Smooth muscle cell of the brain vasculature (primary cell): ENCODE measurements at regions not wholly inside any gene's neighbourhood (a gene's known extent, or its start where the extent isn't known, plus 50 kb on each side); places are given as distances from the start of the nearest gene placed in this dataset.

Source experiments
- DNase-seq: peaks from one replicate; pipeline ENCODE4 v3.0.0-alpha.2; 2012; ENCODE audit warnings: low read depth, low spot score

DNA sequence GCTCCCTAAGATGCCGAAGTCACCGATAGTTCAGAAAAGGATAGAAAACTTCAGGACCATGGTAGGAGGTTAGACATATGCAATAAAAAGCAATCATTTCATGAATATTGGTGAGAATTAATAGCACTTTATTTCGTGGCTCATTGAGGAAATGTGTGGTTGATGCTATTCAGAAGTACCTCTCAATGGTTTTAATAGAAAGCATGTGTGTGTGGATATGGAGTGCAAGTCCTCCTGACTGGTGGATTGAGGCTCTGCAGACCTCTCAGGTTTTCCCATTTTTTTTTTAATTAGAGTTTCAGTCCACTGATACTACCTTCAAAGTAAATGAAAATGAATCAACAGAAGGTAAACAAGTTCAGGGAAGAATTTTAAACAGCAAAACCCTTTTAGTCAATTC is 384.3 kb upstream of the RARB start:
- DNase-seq: no peak

DNA sequence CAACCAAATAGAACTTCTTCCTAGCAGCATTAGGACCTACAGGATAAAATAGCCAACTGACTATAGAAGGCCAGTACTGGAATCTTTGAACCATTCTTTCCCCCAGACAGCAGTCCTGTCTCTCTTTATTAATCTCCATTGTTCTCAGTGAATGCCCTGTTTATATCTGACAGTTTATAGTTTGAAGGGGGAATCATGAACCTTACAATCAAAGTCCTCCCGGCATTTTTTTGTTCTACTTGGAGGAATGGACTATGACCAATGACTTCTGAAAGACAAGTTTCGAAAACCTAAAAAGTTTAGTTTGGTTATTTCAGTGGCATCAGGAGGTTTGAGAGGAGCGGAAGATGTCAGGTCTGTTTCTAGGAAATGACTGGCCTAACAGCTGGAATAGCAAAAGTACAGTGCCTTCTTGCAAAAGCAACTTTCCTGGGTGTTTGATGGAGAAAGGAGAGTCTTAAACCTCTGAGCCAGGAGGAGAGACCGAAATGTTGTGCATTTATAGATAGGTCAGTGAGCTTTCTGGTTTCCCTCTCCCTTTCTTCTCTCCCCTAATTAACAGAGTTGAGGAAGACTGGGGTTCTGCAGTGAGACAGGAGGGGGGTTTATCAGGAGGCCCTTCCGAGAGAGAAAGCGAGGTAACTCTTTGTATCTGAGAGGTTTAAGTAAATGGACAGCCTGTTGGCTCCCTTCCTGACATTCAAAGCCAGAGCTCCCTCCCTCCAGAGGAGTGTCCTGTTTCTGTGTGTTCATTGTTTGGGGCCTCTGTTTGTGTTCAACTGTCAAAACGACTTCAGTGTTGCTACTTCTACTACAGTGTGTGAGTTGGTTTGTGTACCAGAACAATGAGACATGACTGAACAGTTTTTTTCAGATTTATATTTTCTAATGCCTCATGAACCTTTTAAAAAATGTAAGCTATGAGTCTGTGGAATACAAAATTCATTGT is 383.0 kb upstream of the RARB start:
- no peak for DNase-seq

DNA sequence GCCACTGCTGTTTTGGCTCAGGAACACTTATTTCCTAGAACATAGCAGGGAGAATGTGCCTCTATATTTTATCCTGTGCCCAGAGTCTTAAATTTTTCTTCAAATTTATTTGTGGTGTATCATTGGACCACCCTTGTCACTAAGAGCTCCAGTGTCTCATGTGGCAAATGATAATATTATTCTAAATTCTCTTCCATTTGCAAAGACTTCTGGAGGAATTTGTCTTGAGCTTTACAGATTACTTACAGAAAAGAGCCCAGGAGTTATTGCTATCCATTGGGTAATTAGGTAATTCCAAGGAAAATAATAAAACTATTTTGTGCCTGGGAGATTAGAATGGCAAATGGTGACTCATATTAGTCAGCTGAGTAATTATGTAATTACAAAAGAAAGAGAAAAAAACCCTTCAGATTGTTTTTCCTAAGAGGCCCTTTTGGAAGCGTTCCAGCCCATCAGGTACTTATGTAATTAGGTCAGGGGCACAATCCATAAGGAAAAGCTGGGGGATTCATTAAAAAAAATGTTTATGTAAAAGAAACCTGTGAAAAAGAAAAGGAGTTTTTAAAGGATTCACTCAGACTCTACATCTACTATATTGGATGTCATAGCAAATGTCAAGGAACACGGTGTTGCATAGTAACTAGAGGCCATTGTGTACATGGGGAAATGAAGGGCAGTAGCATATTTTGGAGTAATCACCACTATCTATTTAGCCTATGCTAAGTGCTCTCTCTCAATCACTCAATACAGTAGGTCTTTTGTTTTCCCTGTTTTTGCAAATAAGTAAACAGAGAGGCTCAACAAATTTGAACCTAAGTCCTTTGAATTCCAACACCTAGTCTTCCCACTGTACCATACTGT is 380.9 kb upstream of the RARB start:
- DNase-seq: no peak

DNA sequence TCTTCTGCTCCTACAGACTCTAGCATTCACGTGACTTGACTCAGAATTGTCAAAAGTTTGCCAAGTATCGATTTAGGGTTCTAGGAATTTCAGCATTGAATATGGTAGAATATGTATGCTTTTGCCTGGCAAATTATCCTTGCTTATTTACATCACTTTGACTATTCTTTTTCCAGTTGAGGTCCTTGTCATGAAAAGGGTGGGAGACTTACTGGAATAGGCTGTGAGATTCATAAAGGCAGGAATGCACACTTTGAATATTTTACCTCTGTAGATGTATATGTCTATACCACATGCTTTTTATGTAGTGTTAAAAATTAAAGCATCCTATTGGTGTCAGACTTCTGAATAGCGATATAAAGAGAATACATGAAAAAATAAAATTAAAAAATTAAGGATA is 378.8 kb upstream of the RARB start:
- DNase-seq: no peak

DNA sequence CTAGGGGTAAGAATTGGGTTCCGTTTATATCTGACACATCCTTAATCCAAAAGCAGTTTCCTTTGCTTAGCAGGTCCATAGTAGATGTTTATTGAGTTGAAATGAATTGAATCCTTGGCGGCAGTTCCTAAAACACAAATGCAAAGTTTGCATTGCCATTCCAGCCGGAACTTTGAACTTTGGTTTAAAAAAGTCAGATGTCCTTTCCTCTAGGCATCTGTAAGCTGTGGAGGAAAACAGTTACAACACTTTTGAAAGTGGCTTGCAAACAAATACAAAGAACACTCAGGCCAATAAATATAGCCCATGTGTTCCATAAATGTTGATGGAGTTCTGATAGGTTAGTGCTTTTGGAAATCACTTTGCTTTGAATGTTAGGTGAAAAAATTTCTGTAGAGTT is 374.7 kb upstream of the RARB start:
- no peak for DNase-seq

DNA sequence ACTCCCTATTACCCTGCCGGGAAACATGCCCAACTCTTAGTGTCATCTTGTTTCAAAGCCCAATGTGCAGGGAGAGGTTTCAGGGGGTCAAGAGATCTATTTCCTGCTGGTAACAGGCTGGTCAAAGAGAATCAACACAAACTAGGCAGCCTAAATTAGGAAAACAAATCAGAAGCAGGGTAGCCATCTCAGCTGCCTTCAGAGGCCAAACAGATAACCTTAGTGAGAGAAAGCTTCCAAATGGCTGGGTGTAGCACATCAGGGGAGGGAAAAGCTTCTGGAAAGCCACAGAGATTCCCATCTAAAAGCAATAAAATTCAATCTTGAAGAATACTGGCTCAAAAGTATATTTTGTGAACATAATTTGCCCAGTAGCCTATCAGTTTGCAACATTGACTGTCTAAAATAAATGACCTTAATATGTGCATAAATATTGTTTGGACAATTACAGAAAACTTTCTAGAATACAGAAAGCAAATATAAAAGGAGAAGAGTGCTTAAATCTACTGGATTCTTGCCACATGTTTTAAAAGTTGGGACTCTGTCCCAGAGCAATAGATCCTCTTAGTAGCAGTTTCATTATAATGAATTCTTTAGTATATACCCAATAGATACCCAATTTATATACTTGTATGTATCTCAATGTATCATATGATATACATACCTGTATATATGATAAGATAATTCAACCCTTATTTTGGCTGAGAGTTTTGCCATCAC is 371.9 kb upstream of the RARB start:
- no peak for DNase-seq

DNA sequence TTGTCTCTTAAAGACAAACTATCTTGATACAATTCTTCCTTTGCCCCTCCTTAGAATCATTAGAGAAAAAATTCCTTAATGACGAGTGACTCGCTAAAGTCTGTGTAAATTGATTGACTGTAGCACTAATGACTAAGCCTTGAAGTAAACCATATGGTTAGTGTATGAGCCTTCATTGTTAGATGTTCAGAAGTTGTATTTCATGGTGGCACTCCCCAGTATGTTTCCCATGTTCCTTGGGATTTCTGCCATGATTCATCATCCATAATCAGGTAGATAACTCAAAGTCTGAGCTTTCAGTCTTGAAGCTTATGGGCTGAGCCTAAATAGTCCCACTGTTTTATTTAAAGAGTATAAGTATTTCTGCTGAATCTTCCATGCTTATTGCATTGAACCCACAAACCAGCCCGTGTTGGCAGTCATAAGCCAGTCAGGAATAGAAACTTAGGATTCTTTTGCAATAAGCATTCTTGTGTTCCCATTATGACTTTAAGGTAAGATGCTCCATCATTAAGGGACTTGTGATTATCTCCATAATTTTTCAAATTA is 371.2 kb upstream of the RARB start:
- DNase-seq: no peak

DNA sequence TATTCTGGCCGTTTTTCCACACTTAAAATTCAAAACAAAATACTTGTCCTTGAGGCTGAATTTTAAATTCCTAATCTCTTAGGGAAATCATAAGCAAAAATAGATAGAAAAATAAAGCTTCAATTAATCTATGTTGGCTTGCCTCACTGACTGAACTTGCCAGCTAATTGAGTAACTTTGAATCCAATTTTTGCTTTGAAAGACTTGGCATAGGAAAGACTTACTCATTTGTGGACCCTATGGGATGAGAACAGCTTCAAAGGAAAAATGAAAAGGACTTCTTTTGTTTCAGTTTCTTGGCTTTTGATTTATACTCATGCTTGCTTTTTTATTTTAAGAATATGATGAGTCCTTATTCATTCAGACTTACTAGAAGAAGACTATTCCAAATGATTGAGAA is 370.7 kb upstream of the RARB start:
- no peak for DNase-seq

DNA sequence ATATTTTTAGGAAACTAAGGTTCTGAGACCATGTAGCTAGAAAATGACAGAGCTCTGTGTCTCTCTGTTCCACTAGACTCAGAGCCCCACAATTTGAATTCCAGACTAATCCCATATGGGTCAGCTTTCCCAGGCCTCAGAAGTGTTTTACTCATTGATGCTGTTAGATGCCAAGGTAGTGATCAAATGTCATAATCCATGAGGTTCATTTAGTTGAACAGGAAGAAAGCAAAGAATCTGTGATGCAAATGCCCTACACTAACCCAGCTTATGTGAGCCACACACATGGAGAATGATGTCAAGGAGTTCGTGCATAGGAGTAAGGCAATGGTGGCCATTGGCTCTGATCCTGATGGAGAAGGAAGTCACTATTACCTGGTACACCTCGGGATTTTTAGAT is 363.4 kb upstream of the RARB start:
- no peak for DNase-seq

DNA sequence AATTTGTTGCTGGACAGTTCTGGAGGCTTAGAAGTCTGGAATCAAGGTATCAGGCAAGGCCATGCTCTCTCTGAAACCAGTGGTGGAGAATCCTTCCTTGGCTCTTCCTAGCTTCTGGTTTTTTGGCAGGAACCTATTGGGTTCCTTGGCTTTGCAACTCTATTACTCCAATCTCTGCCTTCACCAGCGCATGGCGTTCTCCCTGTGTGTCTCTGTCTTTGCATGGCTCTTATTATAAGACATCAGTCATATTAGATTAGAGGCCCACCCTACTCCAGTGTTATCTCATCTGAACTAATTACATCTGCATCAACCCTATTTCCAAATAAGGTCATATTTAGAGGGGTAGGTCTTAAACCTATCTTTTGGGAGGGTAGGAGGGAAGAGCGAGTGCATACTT is 358.1 kb upstream of the RARB start:
- no peak for DNase-seq

DNA sequence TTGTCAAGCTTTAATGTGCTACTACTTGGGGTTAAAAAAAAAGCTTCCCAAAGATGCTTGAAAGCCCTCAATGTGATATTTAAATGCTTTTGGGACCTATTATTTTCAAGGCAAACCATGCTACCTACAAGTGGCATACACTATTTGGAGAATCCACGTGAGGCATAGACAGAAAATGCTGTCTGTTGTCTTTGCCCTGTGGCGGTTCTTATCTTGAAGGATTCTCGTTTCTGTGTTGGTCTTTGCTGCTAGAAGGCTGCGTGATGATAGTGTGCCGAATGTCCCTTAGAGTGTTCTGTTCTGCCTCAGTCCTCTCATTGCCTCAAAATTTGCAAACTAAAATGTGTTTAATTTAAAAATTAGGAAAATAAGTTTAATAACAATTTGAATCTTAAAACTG is 356.2 kb upstream of the RARB start:
- no peak for DNase-seq

DNA sequence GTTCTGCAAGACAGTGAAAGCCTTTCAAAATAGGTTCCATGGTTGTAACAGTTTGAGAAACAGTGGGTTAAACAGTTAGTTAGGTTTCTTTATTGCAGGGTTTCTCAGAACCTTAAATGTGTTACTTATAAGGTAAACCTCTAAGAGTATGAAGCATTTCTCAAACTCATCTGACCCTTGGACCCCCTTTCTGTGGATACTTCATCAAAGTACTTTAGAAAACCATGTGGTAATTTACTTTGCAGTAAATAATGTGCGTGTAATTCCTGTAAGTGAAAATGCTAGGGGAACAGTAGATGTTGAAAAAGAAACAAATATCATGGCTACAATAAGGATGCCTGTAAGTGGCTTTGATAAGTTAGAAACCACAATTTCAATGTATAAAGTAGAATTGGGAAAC is 354.6 kb upstream of the RARB start:
- DNase-seq: no peak

DNA sequence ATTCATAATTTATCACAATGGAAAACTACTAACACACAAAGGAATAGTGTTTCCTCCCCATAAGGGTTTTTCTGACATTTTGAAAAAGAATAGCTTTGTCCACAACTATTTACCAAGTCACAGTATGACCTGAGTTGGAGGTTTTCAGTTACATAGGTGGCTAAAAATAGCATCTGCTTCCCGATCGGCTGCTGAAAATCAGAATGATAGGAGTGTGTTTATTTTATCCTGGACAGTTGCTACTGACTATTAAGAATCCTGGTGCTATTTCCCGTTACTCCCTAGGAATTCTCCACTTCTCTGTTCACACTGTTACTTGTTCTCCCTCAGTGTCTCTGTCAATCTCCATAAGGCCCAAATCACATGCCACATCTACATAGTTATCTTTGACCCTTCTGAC is 353.9 kb upstream of the RARB start:
- DNase-seq: no peak

DNA sequence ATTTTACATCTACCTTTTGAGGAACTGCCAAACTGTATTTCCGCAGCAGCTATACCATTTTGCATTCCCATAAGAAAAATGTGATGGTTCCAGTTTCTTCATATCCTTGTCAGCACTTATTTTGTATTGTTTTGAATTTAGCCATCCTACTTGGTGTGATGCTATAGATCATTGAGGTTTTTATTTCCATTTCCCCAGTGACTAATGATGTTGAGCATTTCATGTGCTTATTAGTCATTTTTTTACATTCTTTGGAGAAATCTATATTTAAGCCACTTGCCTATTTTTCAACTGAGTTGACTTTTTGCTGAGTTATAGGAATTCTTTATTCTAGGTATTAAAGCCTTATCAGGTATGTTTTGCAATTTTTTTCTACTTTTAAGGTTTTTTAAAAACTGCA is 347.6 kb upstream of the RARB start:
- no peak for DNase-seq

DNA sequence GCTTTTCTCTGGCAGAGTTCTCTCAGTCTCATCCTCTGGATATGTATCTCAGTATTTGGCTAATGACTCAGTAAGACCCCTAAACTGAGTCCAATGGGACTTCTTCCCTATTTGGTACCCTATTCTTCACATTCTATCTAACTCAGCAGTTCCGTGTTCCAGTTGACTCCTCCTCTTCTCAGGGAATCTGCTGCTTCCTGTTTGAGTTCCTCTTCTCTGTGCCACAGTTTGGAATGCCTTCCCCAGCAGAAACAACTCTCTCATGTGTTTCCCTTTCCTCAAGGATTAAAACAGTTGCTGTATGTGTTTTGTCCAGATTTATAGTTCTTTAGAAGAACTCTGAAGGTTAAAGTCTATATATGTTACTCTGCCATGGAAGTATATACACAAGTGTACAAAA is 344.0 kb upstream of the RARB start:
- DNase-seq: no peak

DNA sequence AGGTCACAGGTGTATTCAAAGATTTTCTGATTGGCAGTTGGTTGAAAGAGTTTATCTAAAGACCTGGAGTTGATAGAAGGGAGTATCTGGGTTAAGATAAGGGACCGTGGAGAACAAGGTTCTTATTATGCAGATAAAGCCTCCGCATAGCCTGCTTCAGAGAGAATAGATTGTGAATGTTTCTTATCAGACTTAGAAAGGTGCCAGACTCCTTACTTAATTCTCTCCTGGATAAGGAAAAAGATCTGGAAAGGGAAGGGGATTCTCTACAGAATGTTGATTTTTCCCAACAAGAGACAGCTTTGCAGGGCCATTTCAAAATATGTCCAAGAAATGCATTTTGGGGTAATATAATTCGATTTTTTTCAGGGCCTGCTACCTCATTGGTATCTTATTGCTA is 341.3 kb upstream of the RARB start:
- DNase-seq: no peak

DNA sequence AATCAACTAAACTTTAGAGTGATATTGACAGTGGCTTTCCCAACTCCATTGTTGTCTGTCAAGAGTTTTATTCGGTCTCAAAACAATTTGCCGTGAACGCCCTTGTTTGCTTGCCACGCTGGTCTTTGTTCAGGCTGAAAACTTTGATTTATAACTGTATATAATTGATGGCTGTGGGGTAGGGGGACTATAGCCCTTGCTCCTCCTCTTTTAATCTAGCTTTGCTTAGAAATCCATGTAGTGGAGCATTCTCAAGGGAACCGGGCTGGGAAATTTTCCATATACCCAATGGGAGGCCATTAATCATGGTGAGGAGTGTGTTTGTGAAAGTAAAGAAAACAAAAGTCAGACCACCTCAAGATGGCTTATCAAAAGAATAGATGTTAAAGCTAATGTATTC is 339.8 kb upstream of the RARB start:
- peak; percentile 66 for DNase-seq

DNA sequence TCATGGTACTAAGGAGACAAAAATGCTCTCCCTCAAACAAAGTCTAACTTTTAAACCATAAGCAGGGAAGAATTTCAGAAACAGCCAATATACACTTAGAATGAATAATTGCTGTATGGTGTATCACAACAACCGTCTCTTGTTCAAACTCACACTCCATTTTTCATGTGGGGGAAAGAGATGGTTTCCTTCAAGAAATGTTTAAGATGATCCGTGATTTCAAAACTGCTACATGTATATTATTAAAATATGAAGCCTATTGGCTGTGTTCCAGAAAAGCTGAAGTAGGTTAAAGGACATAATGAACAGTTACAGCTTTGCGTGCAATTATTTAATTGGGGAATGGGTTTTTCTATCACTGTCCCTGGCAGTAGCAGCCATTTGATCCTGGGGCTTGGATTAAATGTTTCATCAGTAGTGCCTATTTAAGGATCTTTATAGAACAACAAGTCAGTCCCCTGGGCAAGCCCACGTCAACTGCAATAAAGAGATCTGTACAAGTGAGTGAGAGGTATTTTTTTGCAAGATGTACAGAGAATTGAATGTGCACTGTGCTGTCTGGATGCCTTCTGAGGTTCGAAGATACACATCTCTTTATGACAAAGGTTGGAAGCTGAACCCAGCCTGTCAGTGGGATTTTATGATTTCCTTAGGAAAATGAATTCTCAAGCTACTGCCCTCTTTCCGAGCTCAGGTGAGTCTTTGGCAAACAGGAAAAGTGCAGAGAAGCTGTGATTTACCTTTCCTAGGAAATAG is 337.2 kb upstream of the RARB start:
- DNase-seq: no peak

DNA sequence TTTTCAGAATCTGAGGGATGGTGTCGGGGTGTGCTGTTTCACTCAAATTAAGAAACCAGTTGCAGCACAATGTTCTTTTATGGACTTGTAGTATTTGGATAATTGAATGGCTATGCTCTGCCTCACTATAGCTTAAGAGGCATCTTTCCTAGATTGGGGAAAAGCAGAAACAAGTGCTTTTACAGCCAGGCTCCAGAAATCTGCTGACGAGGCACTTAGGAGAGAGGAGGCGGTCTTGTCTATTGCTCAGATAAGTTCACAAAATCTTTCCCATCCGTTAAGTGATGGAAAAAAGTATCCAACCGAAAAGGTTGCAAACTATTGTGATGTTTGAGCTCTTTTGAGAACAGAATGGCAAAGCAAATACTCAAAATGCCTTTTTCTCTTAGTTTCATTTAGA is 336.1 kb upstream of the RARB start:
- DNase-seq: no peak

DNA sequence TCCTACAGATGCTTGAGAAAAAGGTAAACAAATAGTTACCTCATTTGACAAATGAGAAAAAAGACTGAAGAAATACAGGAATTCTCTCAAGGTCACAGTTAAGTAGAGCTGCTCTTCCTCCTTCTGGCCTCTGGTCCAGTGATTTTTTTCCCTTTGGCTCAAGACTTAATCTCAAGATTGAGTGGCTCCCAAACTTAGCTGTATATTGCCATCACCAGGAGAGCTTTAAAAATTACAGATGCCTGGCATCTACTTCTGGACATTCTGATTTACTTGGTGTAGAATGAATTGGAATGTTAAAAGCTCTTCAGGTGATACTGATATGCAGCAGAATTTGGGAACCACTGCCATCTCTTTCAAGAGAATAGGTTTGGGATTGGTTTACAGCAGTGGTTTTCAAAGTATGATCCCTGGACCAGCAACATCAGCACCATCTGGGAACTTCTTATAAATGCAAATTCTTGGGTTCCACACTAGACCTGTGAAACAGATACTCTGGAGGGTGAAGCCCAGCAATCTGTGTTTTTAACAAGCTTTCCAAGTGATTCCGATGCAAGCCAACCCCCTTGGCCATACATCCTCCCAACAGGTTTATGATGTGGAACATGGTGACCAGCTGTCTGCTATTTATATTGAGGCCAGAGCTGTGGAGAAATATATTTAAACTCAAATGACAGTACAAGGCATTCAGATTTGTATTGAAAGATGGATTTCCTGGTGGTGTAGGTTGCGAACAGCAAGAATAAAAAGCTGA is 333.0 kb upstream of the RARB start:
- DNase-seq: no peak
